Activated naive CD8-positive, alpha-beta T cell treated with anti-CD3 and anti-CD28 coated beads for 36 hours (primary cell): ENCODE measurements at regions not wholly inside any gene's neighbourhood (a gene's known extent, or its start where the extent isn't known, plus 50 kb on each side); places are given as distances from the start of the nearest gene placed in this dataset.

Experiments used
- DNase-seq: peaks from one replicate; pipeline ENCODE4 v3.0.0; 2021
- H3K27ac Mint-ChIP-seq: one replicate; pipeline ENCODE4 v1.8.0; 2022; ENCODE audit warnings: mild to moderate bottlenecking, moderate library complexity, mixed read lengths
- H3K27me3 Mint-ChIP-seq: one replicate; pipeline ENCODE4 v1.8.0; 2022; ENCODE audit warnings: mild to moderate bottlenecking, mixed read lengths
- H3K36me3 Mint-ChIP-seq: one replicate; pipeline ENCODE4 v1.8.0; 2021; ENCODE audit warnings: mild to moderate bottlenecking, mixed read lengths
- H3K4me1 Mint-ChIP-seq: one replicate; pipeline ENCODE4 v1.8.0; 2021; ENCODE audit warnings: mixed read lengths
- H3K4me3 Mint-ChIP-seq: one replicate; pipeline ENCODE4 v1.8.0; 2022; ENCODE audit warnings: mild to moderate bottlenecking, moderate library complexity, mixed read lengths
- H3K9me3 Mint-ChIP-seq: one replicate; pipeline ENCODE4 v1.8.0; 2022; ENCODE audit warnings: mixed read lengths

DNA sequence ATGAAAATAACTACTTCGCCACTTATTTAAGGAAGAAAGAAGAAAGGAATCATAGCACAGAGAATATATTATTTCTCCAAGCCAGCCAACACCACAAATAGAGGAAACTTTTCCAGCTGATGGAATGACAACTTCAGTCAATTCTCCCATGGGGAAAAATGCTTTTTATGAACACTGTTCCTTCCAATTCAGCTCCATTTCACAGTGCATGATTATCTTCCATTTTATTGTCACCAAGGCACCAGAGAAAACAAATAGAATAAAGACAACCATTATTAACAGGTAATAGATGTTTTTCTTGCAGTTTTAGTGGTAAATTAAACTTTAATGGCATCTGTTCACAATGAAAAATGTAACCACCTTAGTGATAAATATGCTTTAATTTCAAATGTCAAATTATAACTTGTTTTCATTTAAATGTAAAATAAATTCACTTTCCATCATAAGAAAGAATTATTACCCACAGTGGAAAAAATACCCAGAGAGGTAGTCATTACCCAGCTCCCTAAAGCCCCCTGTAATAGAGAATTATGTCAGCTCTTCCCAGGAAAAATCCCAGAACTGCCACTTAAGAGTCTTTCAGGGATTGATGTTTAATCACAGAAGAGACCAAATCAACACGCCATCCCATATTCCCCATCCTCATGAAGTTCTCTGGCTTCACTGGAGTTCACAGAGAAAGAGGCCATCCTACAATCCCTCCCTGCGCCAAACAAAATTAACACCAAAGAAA is 828.3 kb upstream of the TMEM132C start:
- Mint-ChIP-seq H3K36me3 (no peaks in the 10 kb centered on the region), H3K4me1 (no peaks in the 10 kb centered on the region), H3K27me3 (no peaks in the 10 kb centered on the region), H3K27ac (no peak overlapping the region), H3K9me3 (peaks cover 26% of the 10 kb centered on the region), H3K4me3 (no peak overlapping the region)
- DNase-seq, result no peak

DNA sequence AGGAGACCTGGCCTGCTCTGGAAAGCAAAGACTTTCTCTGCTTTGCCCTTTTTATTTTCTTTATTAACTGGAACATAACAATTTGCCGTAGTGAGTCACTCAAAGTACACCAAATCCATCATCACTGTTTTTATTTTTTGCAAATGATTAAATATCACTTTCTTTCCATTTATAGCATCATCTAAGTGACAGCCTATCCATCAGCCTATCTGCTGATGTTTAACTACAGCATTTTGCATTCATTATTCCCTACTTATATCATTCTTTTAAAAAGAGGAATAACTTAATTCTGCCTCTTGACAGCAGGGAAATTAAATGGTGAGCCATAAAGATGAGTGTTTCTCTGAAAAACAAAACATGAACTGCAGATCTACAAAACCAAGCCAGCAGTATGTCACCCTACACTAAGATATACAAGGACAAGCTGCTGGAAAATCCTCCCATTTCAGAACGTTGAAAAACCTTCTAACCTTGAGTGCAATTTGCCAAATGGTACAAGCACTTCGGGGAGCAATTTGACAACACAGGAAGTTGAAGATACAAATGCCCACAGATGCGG is 821.3 kb upstream of the TMEM132C start:
- no peak overlapping the region for H3K27ac Mint-ChIP-seq
- H3K36me3 Mint-ChIP-seq, result no peaks in the 10 kb centered on the region
- peaks cover 5% of the 10 kb centered on the region for H3K27me3 Mint-ChIP-seq
- peaks cover 9% of the 10 kb centered on the region for H3K9me3 Mint-ChIP-seq
- no peak overlapping the region for H3K4me3 Mint-ChIP-seq
- DNase-seq, result no peak
- H3K4me1 Mint-ChIP-seq, result no peaks in the 10 kb centered on the region

DNA sequence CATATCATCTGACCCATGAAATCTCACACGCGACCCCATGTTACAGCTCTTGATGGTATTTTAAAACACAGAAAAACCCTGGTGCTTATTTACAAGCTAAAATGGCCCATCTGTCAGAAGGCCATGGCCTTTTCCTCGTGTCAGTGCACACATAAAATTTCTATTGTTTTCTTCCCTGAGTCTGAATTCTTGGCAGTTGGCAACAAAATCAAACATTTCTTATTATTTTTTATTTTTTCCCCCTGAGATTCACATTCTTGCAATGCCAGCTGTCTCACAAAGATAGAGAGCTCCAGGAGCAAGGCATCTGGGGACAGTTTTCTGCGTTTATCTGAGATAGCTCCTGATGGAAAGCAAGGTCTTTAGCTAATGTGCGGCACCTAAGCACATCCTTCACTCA is 818.1 kb upstream of the TMEM132C start:
- DNase-seq, result no peak
- H3K9me3 Mint-ChIP-seq, result no peaks in the 10 kb centered on the region
- H3K27me3 Mint-ChIP-seq, result peaks cover 10% of the 10 kb centered on the region
- no peaks in the 10 kb centered on the region for H3K36me3 Mint-ChIP-seq
- no peak overlapping the region for H3K27ac Mint-ChIP-seq
- no peak overlapping the region for H3K4me3 Mint-ChIP-seq
- H3K4me1 Mint-ChIP-seq, result no peaks in the 10 kb centered on the region

DNA sequence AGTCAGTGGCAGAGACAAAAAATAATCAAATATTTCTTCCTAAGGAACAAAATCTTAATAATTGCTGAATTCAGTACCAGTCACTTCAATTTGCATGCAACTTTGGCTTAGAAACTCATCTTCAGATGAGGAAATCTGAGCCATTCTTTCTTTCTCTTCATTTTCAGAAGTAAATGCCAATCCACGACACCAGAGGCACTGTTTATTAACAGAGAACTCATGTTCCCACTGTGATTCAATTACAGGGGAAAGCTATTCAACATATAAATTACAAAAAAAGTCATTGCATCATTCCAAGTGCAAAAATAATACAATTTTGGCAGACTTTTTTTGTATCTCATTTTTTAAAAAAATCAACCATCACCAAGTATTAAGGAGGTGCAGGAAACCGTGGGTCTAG is 816.1 kb upstream of the TMEM132C start:
- DNase-seq, result no peak

DNA sequence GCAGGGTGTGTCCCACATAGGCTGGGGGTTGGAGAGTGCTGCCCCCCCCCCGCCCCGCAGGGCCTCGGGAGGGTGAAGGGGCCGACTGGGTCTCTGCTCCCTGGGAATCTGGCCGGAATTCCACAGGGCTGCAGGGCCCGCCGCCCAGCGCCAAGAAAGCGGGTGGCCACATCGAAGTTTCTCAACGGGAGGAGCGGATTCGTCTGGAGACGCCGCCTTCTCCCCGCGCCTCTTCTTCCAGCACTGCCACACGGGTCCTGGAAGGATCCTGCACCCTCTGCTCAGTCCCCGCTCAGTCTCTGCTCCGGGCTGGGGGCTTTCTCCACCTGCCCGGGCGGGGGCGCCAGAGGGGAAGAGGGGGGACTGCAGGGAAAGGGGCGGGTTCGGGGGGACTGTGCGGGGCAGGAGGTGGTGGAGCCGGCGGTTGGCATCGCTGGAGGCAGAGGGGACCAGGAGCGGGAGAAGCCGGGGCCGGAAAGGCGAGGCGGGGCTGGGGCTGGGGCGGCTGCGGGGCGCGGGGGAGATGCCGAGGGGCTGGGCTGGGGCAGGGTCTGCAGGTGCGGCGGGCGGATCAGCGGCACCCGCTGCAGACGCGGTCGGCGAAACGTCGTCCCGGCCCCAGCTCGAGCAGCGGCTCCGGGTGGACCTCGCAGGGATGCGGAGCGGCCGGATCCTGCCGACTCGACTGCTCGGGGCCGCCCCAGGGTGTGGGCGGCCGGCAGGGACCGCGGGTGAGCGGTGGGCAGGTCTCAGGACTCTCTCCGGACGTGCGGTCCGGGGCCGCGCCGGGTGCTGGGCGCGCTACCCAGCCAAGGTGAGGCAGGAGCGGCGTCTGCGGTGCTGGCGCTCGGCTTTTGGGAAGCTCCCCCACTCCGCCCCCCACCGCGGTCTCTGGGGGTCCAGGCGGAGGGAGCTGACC is 811.4 kb upstream of the TMEM132C start:
- no peak for DNase-seq
- Mint-ChIP-seq H3K4me3 (no peak overlapping the region), H3K27me3 (peaks cover 38% of the 10 kb centered on the region), H3K9me3 (no peaks in the 10 kb centered on the region), H3K27ac (no peak overlapping the region), H3K4me1 (no peaks in the 10 kb centered on the region), H3K36me3 (no peaks in the 10 kb centered on the region)

More for the DNA sequence above, 816.1 kb upstream of the TMEM132C start:
- no peaks in the 10 kb centered on the region for H3K4me1 Mint-ChIP-seq
- H3K4me3 Mint-ChIP-seq, result no peak overlapping the region
- H3K9me3 Mint-ChIP-seq, result no peaks in the 10 kb centered on the region
- peaks cover 24% of the 10 kb centered on the region for H3K27me3 Mint-ChIP-seq
- no peak overlapping the region for H3K27ac Mint-ChIP-seq
- H3K36me3 Mint-ChIP-seq, result no peaks in the 10 kb centered on the region

DNA sequence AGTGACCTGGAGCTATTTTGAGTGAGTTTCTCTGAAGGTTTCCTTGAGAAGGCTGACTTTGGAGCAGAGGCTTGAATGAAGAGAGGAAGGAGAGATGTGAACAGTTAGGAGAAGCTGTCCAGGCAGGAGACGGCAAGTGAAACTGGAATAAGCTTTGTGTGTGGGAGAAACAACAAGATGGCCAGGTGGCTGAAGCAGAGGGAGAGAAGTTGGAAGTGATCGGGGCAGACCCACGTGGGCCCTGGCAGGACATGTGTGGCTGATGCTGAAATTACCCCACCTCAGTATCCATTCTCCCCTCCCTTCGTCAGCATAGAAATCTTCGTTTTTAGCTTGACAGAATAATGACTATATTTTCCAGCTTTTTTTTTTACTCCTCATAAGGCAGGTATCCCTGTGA is 809.2 kb upstream of the TMEM132C start:
- Mint-ChIP-seq H3K4me3 (no peak overlapping the region), H3K27ac (no peak overlapping the region), H3K9me3 (no peaks in the 10 kb centered on the region), H3K4me1 (no peaks in the 10 kb centered on the region), H3K27me3 (peaks cover 38% of the 10 kb centered on the region), H3K36me3 (no peaks in the 10 kb centered on the region)
- DNase-seq, result no peak

DNA sequence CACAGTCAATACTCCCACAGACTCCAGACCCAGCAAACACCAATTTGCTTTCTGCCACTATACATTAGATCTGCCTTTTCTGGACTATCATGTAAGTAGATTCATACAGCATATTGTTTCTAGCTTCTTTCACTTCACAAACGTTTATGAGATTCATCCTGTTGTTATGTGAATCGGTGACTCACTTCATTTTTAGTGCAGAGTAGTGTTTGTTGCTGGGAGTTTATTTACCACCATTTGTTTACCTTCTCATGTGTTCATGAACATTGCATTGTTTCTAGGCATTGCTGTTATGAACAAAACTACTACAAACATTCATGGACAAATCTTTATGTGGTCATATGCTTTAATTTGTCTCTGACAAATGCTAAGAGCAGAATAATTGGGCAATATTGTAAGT is 807.8 kb upstream of the TMEM132C start:
- H3K27me3 Mint-ChIP-seq, result peaks cover 30% of the 10 kb centered on the region
- no peak overlapping the region for H3K27ac Mint-ChIP-seq
- H3K4me1 Mint-ChIP-seq, result no peaks in the 10 kb centered on the region
- DNase-seq, result no peak
- H3K36me3 Mint-ChIP-seq, result no peaks in the 10 kb centered on the region
- no peak overlapping the region for H3K4me3 Mint-ChIP-seq
- H3K9me3 Mint-ChIP-seq, result no peaks in the 10 kb centered on the region

DNA sequence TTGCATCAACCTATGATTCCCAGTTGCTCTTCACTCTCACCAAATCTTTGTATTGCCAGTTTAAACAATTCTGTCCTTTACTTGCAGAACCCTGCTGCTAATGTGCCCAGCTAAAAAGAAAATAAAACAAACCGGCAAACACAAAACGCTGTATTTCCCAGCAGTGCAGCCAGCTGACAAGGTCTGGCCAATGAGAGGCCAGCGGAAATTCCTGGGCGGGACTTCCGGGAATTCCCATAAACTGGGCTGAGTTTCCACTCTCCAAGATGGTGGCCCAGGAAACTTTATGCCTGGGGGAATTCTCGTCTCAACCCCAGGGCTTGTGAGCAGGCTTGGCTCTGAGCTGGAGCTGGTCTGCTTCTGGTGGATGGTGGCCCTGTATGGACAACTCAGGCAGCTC is 807.3 kb upstream of the TMEM132C start:
- no peak overlapping the region for H3K27ac Mint-ChIP-seq
- no peaks in the 10 kb centered on the region for H3K36me3 Mint-ChIP-seq
- H3K27me3 Mint-ChIP-seq, result peaks cover 25% of the 10 kb centered on the region
- no peak for DNase-seq
- no peaks in the 10 kb centered on the region for H3K9me3 Mint-ChIP-seq
- no peak overlapping the region for H3K4me3 Mint-ChIP-seq
- H3K4me1 Mint-ChIP-seq, result no peaks in the 10 kb centered on the region

DNA sequence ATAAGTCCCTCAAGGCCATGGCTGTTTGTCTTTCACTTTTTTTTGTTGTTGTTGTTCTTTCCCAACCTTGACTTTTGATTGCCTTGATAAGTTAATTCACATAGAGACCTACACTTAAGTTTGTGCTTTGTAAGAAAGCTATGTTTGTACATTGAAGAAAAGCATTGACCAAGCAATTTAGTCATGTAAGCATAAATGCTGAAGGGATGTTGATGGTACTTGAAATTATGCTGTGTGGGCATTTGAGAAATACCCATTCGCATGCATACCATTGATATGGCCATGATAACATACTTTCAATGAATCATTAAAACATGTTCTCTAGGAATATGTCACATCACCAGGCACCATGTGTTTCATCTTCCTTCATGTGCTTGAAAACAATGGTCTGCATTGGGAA is 803.7 kb upstream of the TMEM132C start:
- Mint-ChIP-seq H3K36me3 (no peaks in the 10 kb centered on the region), H3K4me3 (no peak overlapping the region), H3K27ac (no peak overlapping the region), H3K4me1 (no peaks in the 10 kb centered on the region), H3K27me3 (peaks cover 4% of the 10 kb centered on the region), H3K9me3 (no peaks in the 10 kb centered on the region)
- no peak for DNase-seq

DNA sequence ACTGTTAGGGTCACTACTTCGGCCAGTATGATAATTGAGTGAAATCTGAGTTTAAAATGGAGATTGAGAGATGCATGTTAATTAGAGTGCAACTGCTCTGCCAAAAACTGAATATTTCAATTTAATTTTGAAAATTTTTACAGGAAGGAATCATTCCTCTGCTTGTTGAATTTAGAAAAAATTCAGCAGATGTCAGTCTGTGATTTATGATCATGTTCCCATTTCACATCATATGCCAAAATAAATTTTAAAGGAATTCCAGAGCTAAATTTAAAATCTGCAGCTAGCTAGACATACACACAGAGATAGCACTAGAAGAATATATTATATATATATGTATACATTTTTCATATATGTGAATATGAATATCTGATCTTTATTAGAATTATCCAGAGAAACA is 797.6 kb upstream of the TMEM132C start:
- Mint-ChIP-seq H3K27me3 (no peaks in the 10 kb centered on the region), H3K27ac (no peak overlapping the region), H3K4me1 (no peaks in the 10 kb centered on the region), H3K9me3 (no peaks in the 10 kb centered on the region), H3K36me3 (no peaks in the 10 kb centered on the region), H3K4me3 (no peak overlapping the region)
- DNase-seq, result no peak

DNA sequence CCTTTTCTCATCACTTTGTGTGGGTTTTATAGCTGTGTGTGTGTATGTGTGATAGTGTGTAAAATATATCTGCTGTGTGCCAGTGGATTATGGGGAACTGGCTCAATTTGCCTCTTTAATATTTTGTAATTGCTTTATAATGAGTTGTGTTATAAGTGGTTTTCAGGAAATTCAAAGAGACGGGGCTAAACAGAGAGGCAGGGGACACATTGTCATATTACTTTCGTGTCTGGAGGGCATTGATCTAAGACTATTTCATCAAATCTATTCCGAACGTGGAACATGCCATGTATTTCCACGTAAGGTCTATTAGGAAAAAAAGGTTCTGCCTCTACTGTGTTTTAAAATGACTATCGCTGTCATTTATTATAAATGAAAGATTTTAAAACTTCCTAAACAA is 793.2 kb upstream of the TMEM132C start:
- Mint-ChIP-seq H3K36me3 (no peaks in the 10 kb centered on the region), H3K9me3 (no peaks in the 10 kb centered on the region)
- DNase-seq, result no peak

DNA sequence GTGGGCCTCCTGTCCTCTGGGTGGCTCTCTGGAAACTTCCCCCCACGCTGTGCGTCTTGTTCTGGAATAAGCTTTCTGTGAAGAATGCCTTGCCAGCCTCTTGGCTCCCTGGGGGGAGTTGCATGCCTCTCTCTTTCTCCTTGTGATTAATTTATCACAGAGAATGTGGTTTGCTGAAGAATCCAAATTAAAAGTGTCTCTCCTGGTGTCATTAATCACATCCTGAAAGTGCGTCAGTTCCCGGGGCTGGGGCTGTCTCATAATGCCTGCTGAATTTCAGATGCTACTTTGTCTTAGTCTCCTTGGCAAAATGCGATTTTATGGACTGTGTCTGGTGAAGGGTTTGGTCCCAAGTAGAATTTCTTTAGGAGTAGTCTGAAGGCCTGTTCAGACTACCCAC is 787.7 kb upstream of the TMEM132C start:
- H3K4me3 Mint-ChIP-seq, result no peak overlapping the region
- no peak for DNase-seq
- no peaks in the 10 kb centered on the region for H3K27me3 Mint-ChIP-seq
- no peaks in the 10 kb centered on the region for H3K4me1 Mint-ChIP-seq
- H3K27ac Mint-ChIP-seq, result no peak overlapping the region
- H3K9me3 Mint-ChIP-seq, result no peaks in the 10 kb centered on the region
- H3K36me3 Mint-ChIP-seq, result no peaks in the 10 kb centered on the region

More for the DNA sequence above, 793.2 kb upstream of the TMEM132C start:
- Mint-ChIP-seq H3K4me1 (no peaks in the 10 kb centered on the region), H3K27me3 (no peaks in the 10 kb centered on the region), H3K4me3 (no peak overlapping the region), H3K27ac (no peak overlapping the region)

DNA sequence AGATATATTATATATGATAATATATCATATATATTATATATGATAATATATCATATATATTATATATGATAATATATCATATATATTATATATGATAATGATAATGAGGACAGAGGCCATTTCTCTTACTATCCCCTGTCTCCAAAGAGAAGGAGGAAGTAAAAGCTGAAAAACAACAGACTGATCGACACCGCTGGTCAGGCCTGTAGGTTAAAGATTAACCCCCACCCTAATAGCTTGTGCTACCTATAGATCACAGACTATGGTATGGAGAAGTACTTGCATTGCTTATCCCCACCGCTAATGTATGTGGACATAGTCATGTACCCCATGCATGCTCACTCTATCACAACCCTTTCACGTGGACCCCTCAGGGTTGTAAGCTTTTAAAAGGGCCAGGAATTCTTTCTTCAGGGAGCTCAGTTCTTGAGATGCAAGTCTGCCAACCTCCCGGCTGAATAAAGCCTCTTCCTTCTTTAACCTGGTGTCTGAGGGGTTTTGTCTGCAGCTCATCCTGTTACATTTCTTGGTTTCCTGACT is 786.1 kb upstream of the TMEM132C start:
- no peak for DNase-seq
- no peaks in the 10 kb centered on the region for H3K36me3 Mint-ChIP-seq
- H3K27me3 Mint-ChIP-seq, result no peaks in the 10 kb centered on the region
- H3K9me3 Mint-ChIP-seq, result no peaks in the 10 kb centered on the region
- no peaks in the 10 kb centered on the region for H3K4me1 Mint-ChIP-seq
- no peak overlapping the region for H3K27ac Mint-ChIP-seq
- H3K4me3 Mint-ChIP-seq, result no peak overlapping the region

DNA sequence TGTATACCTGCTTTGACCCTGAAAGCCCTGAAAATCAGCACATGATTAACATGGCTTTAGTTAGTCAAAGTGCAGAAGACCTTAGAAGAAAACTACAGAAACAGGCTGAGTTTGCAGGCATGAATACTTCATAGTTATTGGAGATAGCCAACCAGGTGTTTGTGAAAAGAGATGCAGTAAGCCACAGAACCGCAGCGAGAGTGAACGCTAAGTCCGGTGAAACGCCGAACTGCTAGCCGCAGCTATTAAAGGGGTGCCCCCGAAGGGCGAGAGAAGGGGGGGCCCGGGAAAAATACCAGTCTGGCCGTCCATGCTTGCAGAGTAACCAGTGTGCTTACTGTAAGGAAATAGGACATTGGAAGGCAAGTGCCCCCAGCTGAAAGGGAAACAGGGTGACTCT is 784.0 kb upstream of the TMEM132C start:
- H3K4me3 Mint-ChIP-seq, result no peak overlapping the region
- H3K36me3 Mint-ChIP-seq, result no peaks in the 10 kb centered on the region
- no peak overlapping the region for H3K27ac Mint-ChIP-seq
- DNase-seq, result no peak
- no peaks in the 10 kb centered on the region for H3K9me3 Mint-ChIP-seq
- H3K4me1 Mint-ChIP-seq, result no peaks in the 10 kb centered on the region
- no peaks in the 10 kb centered on the region for H3K27me3 Mint-ChIP-seq

DNA sequence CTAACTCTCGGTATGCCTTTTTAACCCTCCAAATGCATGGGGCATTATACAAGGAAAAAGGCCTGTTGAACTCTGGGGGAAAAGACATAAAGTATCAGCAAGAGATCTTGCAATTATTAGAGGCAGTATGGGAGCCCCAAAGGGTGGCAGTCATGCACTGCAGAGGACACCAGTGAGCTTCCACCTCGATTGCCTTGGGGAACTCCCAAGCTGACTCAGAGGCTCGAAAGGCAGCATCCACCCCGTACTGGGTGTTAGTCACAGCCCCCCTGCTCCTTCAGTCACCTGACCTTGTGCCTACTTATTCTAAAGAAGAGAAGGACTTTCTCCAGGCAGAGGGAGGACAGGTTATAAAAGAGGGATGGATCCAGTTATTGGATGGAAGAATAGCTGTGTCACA is 781.4 kb upstream of the TMEM132C start:
- H3K27ac Mint-ChIP-seq, result no peak overlapping the region
- H3K4me1 Mint-ChIP-seq, result no peaks in the 10 kb centered on the region
- peak; percentile 17 for DNase-seq
- no peak overlapping the region for H3K4me3 Mint-ChIP-seq
- no peaks in the 10 kb centered on the region for H3K36me3 Mint-ChIP-seq
- no peaks in the 10 kb centered on the region for H3K27me3 Mint-ChIP-seq
- H3K9me3 Mint-ChIP-seq, result peaks cover 2% of the 10 kb centered on the region
